Skeletal muscle satellite cell (primary cell): ENCODE measurements at regions not wholly inside any gene's neighbourhood (a gene's known extent, or its start where the extent isn't known, plus 50 kb on each side); places are given as distances from the start of the nearest gene placed in this dataset.

Source experiments
- H3K27me3 ChIP-seq: 2 replicates; pipeline ENCODE4 v1.7.0; 2013; ENCODE audit warnings: low read length; ENCODE audit not compliant: control insufficient read depth, insufficient read depth
- H3K36me3 ChIP-seq: 2 replicates; pipeline ENCODE4 v1.7.0; 2013; ENCODE audit warnings: mild to moderate bottlenecking, control low read depth, low read length; ENCODE audit not compliant: insufficient read depth
- H3K4me1 ChIP-seq: 2 replicates; pipeline ENCODE4 v1.7.0; 2013; ENCODE audit warnings: low read length; ENCODE audit not compliant: control insufficient read depth, insufficient read depth
- H3K4me2 ChIP-seq: 2 replicates; pipeline ENCODE4 v1.7.0; 2013; ENCODE audit warnings: mild to moderate bottlenecking, low read length
- H3K4me3 ChIP-seq: 2 replicates; pipeline ENCODE4 v1.7.0; 2013; ENCODE audit warnings: low read length
- H3K9ac ChIP-seq: 2 replicates; pipeline ENCODE4 v1.7.0; 2013; ENCODE audit warnings: mild to moderate bottlenecking, low read depth, low read length, moderate library complexity
- H3K9me3 ChIP-seq: replicated peaks from 2 replicates; pipeline ENCODE4 v1.7.0; 2013; ENCODE audit warnings: mild to moderate bottlenecking, control low read depth, low read length

GRCh38 chr3:102297072-102297658, 137.7 kb upstream of the ZPLD1 start:
- H3K4me2 ChIP-seq: no peak overlapping the region
- no peaks in the 10 kb centered on the region for H3K9me3 ChIP-seq
- H3K4me3 ChIP-seq: no peak overlapping the region
- no peak overlapping the region for H3K9ac ChIP-seq
- no peaks in the 10 kb centered on the region for H3K36me3 ChIP-seq
- H3K27me3 ChIP-seq: no peaks in the 10 kb centered on the region
- peaks cover 9% of the 10 kb centered on the region for H3K4me1 ChIP-seq

- Histone ChIP-seq H3K36me3 (no peaks in the 10 kb centered on the region), H3K9ac (no peak overlapping the region), H3K4me1 (peaks cover 9% of the 10 kb centered on the region), H3K4me2 (no peak overlapping the region), H3K27me3 (no peaks in the 10 kb centered on the region), H3K4me3 (no peak overlapping the region), H3K9me3 (no peaks in the 10 kb centered on the region)
Measured at GRCh38 chr3:102299125-102299877, 135.5 kb upstream of the ZPLD1 start.

- no peak overlapping the region for H3K4me2 ChIP-seq
- no peaks in the 10 kb centered on the region for H3K9me3 ChIP-seq
- H3K4me1 ChIP-seq: peaks cover 9% of the 10 kb centered on the region
- no peak overlapping the region for H3K9ac ChIP-seq
- H3K4me3 ChIP-seq: no peak overlapping the region
- no peaks in the 10 kb centered on the region for H3K36me3 ChIP-seq
- H3K27me3 ChIP-seq: no peaks in the 10 kb centered on the region
Measured at GRCh38 chr3:102301155-102301880, 133.5 kb upstream of the ZPLD1 start.

GRCh38 chr3:102302020-102302419, 132.8 kb upstream of the ZPLD1 start:
- no peaks in the 10 kb centered on the region for H3K9me3 ChIP-seq
- H3K4me1 ChIP-seq: peaks cover 9% of the 10 kb centered on the region
- no peak overlapping the region for H3K4me2 ChIP-seq
- no peak overlapping the region for H3K4me3 ChIP-seq
- no peaks in the 10 kb centered on the region for H3K27me3 ChIP-seq
- no peaks in the 10 kb centered on the region for H3K36me3 ChIP-seq
- no peak overlapping the region for H3K9ac ChIP-seq

- Histone ChIP-seq H3K9ac (no peak overlapping the region), H3K4me2 (no peak overlapping the region), H3K36me3 (no peaks in the 10 kb centered on the region), H3K9me3 (no peaks in the 10 kb centered on the region), H3K27me3 (no peaks in the 10 kb centered on the region), H3K4me1 (peaks cover 2% of the 10 kb centered on the region), H3K4me3 (no peak overlapping the region)
Measured at GRCh38 chr3:102304550-102304949, 130.3 kb upstream of the ZPLD1 start.

- H3K36me3 ChIP-seq: no peaks in the 10 kb centered on the region
- no peak overlapping the region for H3K4me2 ChIP-seq
- H3K4me1 ChIP-seq: no peaks in the 10 kb centered on the region
- no peak overlapping the region for H3K4me3 ChIP-seq
- H3K27me3 ChIP-seq: no peaks in the 10 kb centered on the region
- H3K9ac ChIP-seq: no peak overlapping the region
- H3K9me3 ChIP-seq: no peaks in the 10 kb centered on the region
Measured at GRCh38 chr3:102307442-102307841, 127.4 kb upstream of the ZPLD1 start.

- Histone ChIP-seq H3K9ac (no peak overlapping the region), H3K4me1 (no peaks in the 10 kb centered on the region), H3K4me3 (no peak overlapping the region), H3K27me3 (no peaks in the 10 kb centered on the region), H3K9me3 (no peaks in the 10 kb centered on the region), H3K36me3 (no peaks in the 10 kb centered on the region), H3K4me2 (no peak overlapping the region)
Measured at GRCh38 chr3:102329066-102329465, 105.7 kb upstream of the ZPLD1 start.

- no peaks in the 10 kb centered on the region for H3K4me1 ChIP-seq
- H3K27me3 ChIP-seq: no peaks in the 10 kb centered on the region
- H3K4me3 ChIP-seq: no peak overlapping the region
- no peaks in the 10 kb centered on the region for H3K36me3 ChIP-seq
- H3K4me2 ChIP-seq: no peak overlapping the region
- no peak overlapping the region for H3K9ac ChIP-seq
- H3K9me3 ChIP-seq: no peaks in the 10 kb centered on the region
Measured at GRCh38 chr3:102329561-102329960, 105.3 kb upstream of the ZPLD1 start.

- Histone ChIP-seq H3K27me3 (no peaks in the 10 kb centered on the region), H3K4me2 (no peak overlapping the region), H3K9ac (no peak overlapping the region), H3K4me1 (no peaks in the 10 kb centered on the region), H3K9me3 (no peaks in the 10 kb centered on the region), H3K36me3 (no peaks in the 10 kb centered on the region), H3K4me3 (no peak overlapping the region)
Measured at GRCh38 chr3:102332205-102332604, 102.6 kb upstream of the ZPLD1 start.

- no peaks in the 10 kb centered on the region for H3K4me1 ChIP-seq
- no peaks in the 10 kb centered on the region for H3K36me3 ChIP-seq
- H3K4me2 ChIP-seq: no peak overlapping the region
- H3K4me3 ChIP-seq: no peak overlapping the region
- no peaks in the 10 kb centered on the region for H3K9me3 ChIP-seq
- H3K27me3 ChIP-seq: no peaks in the 10 kb centered on the region
- H3K9ac ChIP-seq: no peak overlapping the region
Measured at GRCh38 chr3:102332934-102333333, 101.9 kb upstream of the ZPLD1 start.

GRCh38 chr3:102336130-102336529, 98.7 kb upstream of the ZPLD1 start:
- Histone ChIP-seq H3K9ac (no peak overlapping the region), H3K36me3 (no peaks in the 10 kb centered on the region), H3K9me3 (no peaks in the 10 kb centered on the region), H3K27me3 (no peaks in the 10 kb centered on the region), H3K4me2 (no peak overlapping the region), H3K4me1 (no peaks in the 10 kb centered on the region), H3K4me3 (no peak overlapping the region)
